ENCODE measurements at regions not wholly inside any gene's neighbourhood (a gene's known extent, or its start where the extent isn't known, plus 50 kb on each side); places are given as distances from the start of the nearest gene placed in this dataset.

- no peak for DNase-seq (ENCODE audit: low read depth, low spot score)
Observed at GRCh38 chr4:138639018-138639741, 376.4 kb upstream of the NOCT start.

DNA sequence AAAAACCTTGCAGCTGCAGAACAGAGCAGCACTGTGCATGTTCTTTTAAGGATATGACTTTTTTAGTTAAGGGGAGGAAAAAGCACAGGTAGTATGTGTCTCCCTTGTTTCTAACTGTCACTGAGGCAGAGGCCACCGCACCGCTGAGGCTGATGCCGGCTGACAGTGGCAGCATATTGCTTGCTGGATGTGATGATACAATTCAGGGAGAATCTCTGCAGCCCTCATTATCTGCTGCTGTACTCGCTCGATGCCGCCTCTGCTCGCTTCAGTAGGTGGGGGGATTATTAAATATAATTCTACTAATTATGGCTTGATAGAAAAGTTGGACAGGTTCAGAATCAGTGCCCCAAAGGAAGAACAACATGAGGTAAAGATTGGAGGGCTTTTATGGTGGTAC, 378.8 kb upstream of the NOCT start:
- Histone ChIP-seq H3K9me1 (ENCODE audit: control insufficient read depth, extremely low read depth, insufficient read depth, low read length) (no peaks in the 10 kb centered on the region), H3K4me2 (ENCODE audit: control insufficient read depth, extremely low read depth, insufficient read depth, low read depth, low read length) (no peak overlapping the region), H3K4me1 (ENCODE audit: control insufficient read depth, extremely low read depth, insufficient read depth, low read length) (peaks cover 3% of the 10 kb centered on the region), H3K9me3 (ENCODE audit: control insufficient read depth, low read depth, low read length) (no peaks in the 10 kb centered on the region), H3K4me3 (ENCODE audit: control insufficient read depth in 2 of 3, extremely low read depth in 1 of 3, insufficient read depth in 2 of 3, low read depth in 1 of 3, low read length in 3 of 3) (no peak overlapping the region), H3K27ac (ENCODE audit: control insufficient read depth, insufficient read depth, low read length) (no peak overlapping the region), H2AFZ (ENCODE audit: control insufficient read depth, low read length) (no peak overlapping the region), H3K79me2 (ENCODE audit: control insufficient read depth, insufficient read depth, low read length) (no peaks in the 10 kb centered on the region), H3K9ac (ENCODE audit: control insufficient read depth, extremely low read depth, insufficient read depth, low read length) (no peak overlapping the region), H3K36me3 (ENCODE audit: control insufficient read depth in 2 of 2, extremely low read depth in 1 of 2, insufficient read depth in 2 of 2, low read length in 2 of 2) (no peaks in the 10 kb centered on the region), H3K27me3 (ENCODE audit: control insufficient read depth, extremely low read depth, insufficient read depth, low read length) (no peaks in the 10 kb centered on the region), H4K20me1 (ENCODE audit: control insufficient read depth, extremely low read depth, insufficient read depth, low read length) (no peaks in the 10 kb centered on the region)
- DNase-seq (ENCODE audit: low read depth, low spot score) (no peak), FAIRE-seq (no peak)
- TF ChIP-seq CTCF (optimal IDR thresholded peaks at IDR 0.05 in 1 of 3, IDR thresholded peaks at IDR 0.05 in 1 of 3, conservative IDR thresholded peaks at IDR 0.05 in 1 of 3; ENCODE audit: extremely low read depth in 1 of 3, insufficient read depth in 2 of 3, low read length in 3 of 3) (no peak), EZH2 (IDR thresholded peaks at IDR 0.05; ENCODE audit: low read length) (no peak)
- dilution Hi-C loops (cut with MboI; ENCODE audit: extremely low pct_ligation_motif_present, low sequenced_read_pairs): no loop called here

More at GRCh38 chr4:138639018-138639741, 376.4 kb upstream of the NOCT start:
- no peak overlapping the region for H3K4me2 ChIP-seq (ENCODE audit: control insufficient read depth, extremely low read depth, insufficient read depth, low read depth, low read length)
- no peaks in the 10 kb centered on the region for H3K27me3 ChIP-seq (ENCODE audit: control insufficient read depth, extremely low read depth, insufficient read depth, low read length)
- H3K79me2 ChIP-seq (ENCODE audit: control insufficient read depth, insufficient read depth, low read length): no peaks in the 10 kb centered on the region
- H3K9me1 ChIP-seq (ENCODE audit: control insufficient read depth, extremely low read depth, insufficient read depth, low read length): no peaks in the 10 kb centered on the region
- dilution Hi-C loops (cut with MboI; ENCODE audit: extremely low pct_ligation_motif_present, low sequenced_read_pairs): no loop called here
- TF ChIP-seq EZH2 (IDR thresholded peaks at IDR 0.05; ENCODE audit: low read length) (no peak), CTCF (optimal IDR thresholded peaks at IDR 0.05 in 1 of 3, IDR thresholded peaks at IDR 0.05 in 1 of 3, conservative IDR thresholded peaks at IDR 0.05 in 1 of 3; ENCODE audit: extremely low read depth in 1 of 3, insufficient read depth in 2 of 3, low read length in 3 of 3) (no peak)
- H4K20me1 ChIP-seq (ENCODE audit: control insufficient read depth, extremely low read depth, insufficient read depth, low read length): no peaks in the 10 kb centered on the region
- no peak overlapping the region for H3K4me3 ChIP-seq (ENCODE audit: control insufficient read depth in 2 of 3, extremely low read depth in 1 of 3, insufficient read depth in 2 of 3, low read depth in 1 of 3, low read length in 3 of 3)
- H3K9ac ChIP-seq (ENCODE audit: control insufficient read depth, extremely low read depth, insufficient read depth, low read length): no peak overlapping the region
- H2AFZ ChIP-seq (ENCODE audit: control insufficient read depth, low read length): no peak overlapping the region
- no peak for FAIRE-seq
- H3K9me3 ChIP-seq (ENCODE audit: control insufficient read depth, low read depth, low read length): no peaks in the 10 kb centered on the region
- H3K36me3 ChIP-seq (ENCODE audit: control insufficient read depth in 2 of 2, extremely low read depth in 1 of 2, insufficient read depth in 2 of 2, low read length in 2 of 2): no peaks in the 10 kb centered on the region
- H3K27ac ChIP-seq (ENCODE audit: control insufficient read depth, insufficient read depth, low read length): no peak overlapping the region
- H3K4me1 ChIP-seq (ENCODE audit: control insufficient read depth, extremely low read depth, insufficient read depth, low read length): peaks cover 3% of the 10 kb centered on the region
